NT2/D1 (cell line): ENCODE measurements at regions not wholly inside any gene's neighbourhood (a gene's known extent, or its start where the extent isn't known, plus 50 kb on each side); places are given as distances from the start of the nearest gene placed in this dataset.

Experiments
- DNase-seq: peaks from one replicate; pipeline ENCODE4 v3.0.0-alpha.2; 2011; ENCODE audit warnings: low read depth, low spot score
- H3K27me3 ChIP-seq: 2 replicates; pipeline ENCODE4 v1.6.0; 2011; ENCODE audit warnings: mild to moderate bottlenecking; ENCODE audit not compliant: insufficient read length, insufficient read depth
- H3K36me3 ChIP-seq: 2 replicates; pipeline ENCODE4 v1.6.1; 2011; ENCODE audit warnings: mild to moderate bottlenecking, low read length, mixed read lengths; ENCODE audit not compliant: insufficient read depth, insufficient read length
- H3K4me1 ChIP-seq: 2 replicates; pipeline ENCODE4 v1.5.1; 2011; ENCODE audit not compliant: insufficient read depth, insufficient read length
- H3K4me3 ChIP-seq: 2 replicates; pipeline ENCODE4 v1.5.1; 2011; ENCODE audit warnings: low read depth; ENCODE audit not compliant: insufficient read length
- H3K9ac ChIP-seq: 2 replicates; pipeline ENCODE4 v1.6.0; 2011; ENCODE audit warnings: low read depth; ENCODE audit not compliant: insufficient read length
- H3K9me3 ChIP-seq: 2 replicates; pipeline ENCODE4 v1.5.1; 2011; ENCODE audit warnings: mild to moderate bottlenecking, low read length; ENCODE audit not compliant: insufficient read depth
- SUZ12 ChIP-seq: IDR thresholded peaks from 2 replicates; pipeline ENCODE4 v1.6.1; 2011; ENCODE audit not compliant: insufficient read length, insufficient read depth; ENCODE audit errors: extremely low read depth
- YY1 ChIP-seq: IDR thresholded peaks from 2 replicates; pipeline ENCODE4 v1.6.1; 2011; ENCODE audit not compliant: insufficient read length, insufficient read depth
- ZNF274 ChIP-seq: IDR thresholded peaks from 2 replicates; pipeline ENCODE4 v1.6.1; 2011; ENCODE audit warnings: mild to moderate bottlenecking, low read depth, low read length

GRCh38 chr17:77782201-77782600 is 176.3 kb upstream of the TNRC6C start:
- Histone ChIP-seq H3K27me3 (peaks cover 48% of the 10 kb centered on the region), H3K36me3 (no peaks in the 10 kb centered on the region), H3K4me1 (peaks cover 33% of the 10 kb centered on the region), H3K4me3 (no peak overlapping the region), H3K9ac (no peak overlapping the region), H3K9me3 (no peaks in the 10 kb centered on the region)
- DNase-seq, result no peak
- TF ChIP-seq YY1, result no peak
- TF ChIP-seq ZNF274, result no peak
- no peak for TF ChIP-seq SUZ12

- peaks cover 37% of the 10 kb centered on the region for H3K4me1 ChIP-seq
These were observed 175.9 kb upstream of the TNRC6C start for GRCh38 chr17:77782611-77783010.

GRCh38 chr17:77783991-77784820 is 174.3 kb upstream of the TNRC6C start:
- TF ChIP-seq YY1, result no peak
- no peak for TF ChIP-seq SUZ12
- no peak for TF ChIP-seq ZNF274
- Histone ChIP-seq H3K9me3 (no peaks in the 10 kb centered on the region), H3K27me3 (peaks cover 69% of the 10 kb centered on the region), H3K4me3 (no peak overlapping the region), H3K36me3 (no peaks in the 10 kb centered on the region), H3K9ac (no peak overlapping the region), H3K4me1 (peaks cover 45% of the 10 kb centered on the region)
- DNase-seq, result no peak

More at GRCh38 chr17:77782611-77783010, 175.9 kb upstream of the TNRC6C start:
- peaks cover 53% of the 10 kb centered on the region for H3K27me3 ChIP-seq
- H3K36me3 ChIP-seq, result no peaks in the 10 kb centered on the region
- DNase-seq, result no peak
- no peak for TF ChIP-seq ZNF274
- no peak for TF ChIP-seq SUZ12
- TF ChIP-seq YY1, result no peak
- no peak overlapping the region for H3K9ac ChIP-seq
- no peak overlapping the region for H3K4me3 ChIP-seq
- no peaks in the 10 kb centered on the region for H3K9me3 ChIP-seq

- H3K4me3 ChIP-seq, result no peak overlapping the region
- no peak for DNase-seq
- peaks cover 34% of the 10 kb centered on the region for H3K4me1 ChIP-seq
- TF ChIP-seq YY1, result no peak
- no peak for TF ChIP-seq SUZ12
- TF ChIP-seq ZNF274, result no peak
- no peaks in the 10 kb centered on the region for H3K9me3 ChIP-seq
- H3K27me3 ChIP-seq, result peaks cover 73% of the 10 kb centered on the region
- no peaks in the 10 kb centered on the region for H3K36me3 ChIP-seq
- no peak overlapping the region for H3K9ac ChIP-seq
These were observed 173.1 kb upstream of the TNRC6C start for GRCh38 chr17:77785312-77785905.

- H3K9ac ChIP-seq, result no peak overlapping the region
- no peak for DNase-seq
- no peaks in the 10 kb centered on the region for H3K36me3 ChIP-seq
- no peaks in the 10 kb centered on the region for H3K9me3 ChIP-seq
- peaks cover 34% of the 10 kb centered on the region for H3K4me1 ChIP-seq
- no peak overlapping the region for H3K4me3 ChIP-seq
- peaks cover 73% of the 10 kb centered on the region for H3K27me3 ChIP-seq
- no peak for TF ChIP-seq SUZ12
- no peak for TF ChIP-seq ZNF274
- no peak for TF ChIP-seq YY1
These were observed 172.4 kb upstream of the TNRC6C start for GRCh38 chr17:77786090-77786489.

GRCh38 chr17:77786740-77787505 is 171.6 kb upstream of the TNRC6C start:
- no peak for TF ChIP-seq ZNF274
- no peak for TF ChIP-seq SUZ12
- TF ChIP-seq YY1, result no peak
- peaks cover 31% of the 10 kb centered on the region for H3K4me1 ChIP-seq

GRCh38 chr17:77790143-77790829 is 168.2 kb upstream of the TNRC6C start:
- peak; percentile 47 for DNase-seq
- Histone ChIP-seq H3K9ac (no peak overlapping the region), H3K36me3 (no peaks in the 10 kb centered on the region), H3K9me3 (no peaks in the 10 kb centered on the region), H3K4me3 (no peak overlapping the region), H3K4me1 (peaks cover 29% of the 10 kb centered on the region), H3K27me3 (peaks cover 48% of the 10 kb centered on the region)
- TF ChIP-seq YY1 (no peak), SUZ12 (no peak), ZNF274 (no peak)

More at GRCh38 chr17:77786740-77787505, 171.6 kb upstream of the TNRC6C start:
- H3K36me3 ChIP-seq, result no peaks in the 10 kb centered on the region
- peak overlapping the region; percentile 16 for H3K4me3 ChIP-seq
- peak overlapping the region; percentile 58 for H3K9ac ChIP-seq
- no peaks in the 10 kb centered on the region for H3K9me3 ChIP-seq
- H3K27me3 ChIP-seq, result peaks cover 73% of the 10 kb centered on the region
- DNase-seq, result peak; percentile 62
